NCI-H748 treated with DMSO at 0.1 percent for 48 hours (cell line): ENCODE measurements at regions not wholly inside any gene's neighbourhood (a gene's known extent, or its start where the extent isn't known, plus 50 kb on each side); places are given as distances from the start of the nearest gene placed in this dataset.
"Not testable (repeated sequence)": the region's sequence is repeated elsewhere in the genome, so short reads cannot be mapped to it uniquely, and the experiment has no call there.

Source experiments
- DNase-seq: peaks from one replicate; lab custom pipeline; 2025; lab: John Stamatoyannopoulos, UW

- no peak for DNase-seq
Observed at GRCh38 chr14:71745072-71745471, 187.2 kb upstream of the RGS6 start.

GRCh38 chr14:71748196-71748595 is 184.0 kb upstream of the RGS6 start:
- no peak for DNase-seq

GRCh38 chr14:71749613-71750238 is 182.5 kb upstream of the RGS6 start:
- DNase-seq = no peak

DNA sequence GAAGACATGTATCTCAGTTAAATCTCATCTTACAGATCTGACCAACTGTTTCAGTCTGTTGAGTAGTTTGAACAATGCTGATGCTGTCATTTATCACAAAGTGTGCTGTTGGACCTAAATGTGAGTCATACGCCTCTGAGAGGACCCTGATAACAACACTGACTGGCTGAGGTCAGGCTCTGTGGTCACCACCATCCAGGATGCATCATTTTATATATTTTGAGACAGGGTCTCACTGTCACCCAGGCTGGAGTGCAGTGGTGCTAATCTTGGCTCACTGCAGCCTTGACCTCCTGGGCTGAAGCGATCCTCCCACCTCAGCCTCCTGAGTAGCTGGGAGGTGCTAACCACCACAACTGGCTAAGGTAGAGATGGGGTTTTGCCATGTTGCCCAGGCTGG is 181.0 kb upstream of the RGS6 start:
- DNase-seq = no peak

DNA sequence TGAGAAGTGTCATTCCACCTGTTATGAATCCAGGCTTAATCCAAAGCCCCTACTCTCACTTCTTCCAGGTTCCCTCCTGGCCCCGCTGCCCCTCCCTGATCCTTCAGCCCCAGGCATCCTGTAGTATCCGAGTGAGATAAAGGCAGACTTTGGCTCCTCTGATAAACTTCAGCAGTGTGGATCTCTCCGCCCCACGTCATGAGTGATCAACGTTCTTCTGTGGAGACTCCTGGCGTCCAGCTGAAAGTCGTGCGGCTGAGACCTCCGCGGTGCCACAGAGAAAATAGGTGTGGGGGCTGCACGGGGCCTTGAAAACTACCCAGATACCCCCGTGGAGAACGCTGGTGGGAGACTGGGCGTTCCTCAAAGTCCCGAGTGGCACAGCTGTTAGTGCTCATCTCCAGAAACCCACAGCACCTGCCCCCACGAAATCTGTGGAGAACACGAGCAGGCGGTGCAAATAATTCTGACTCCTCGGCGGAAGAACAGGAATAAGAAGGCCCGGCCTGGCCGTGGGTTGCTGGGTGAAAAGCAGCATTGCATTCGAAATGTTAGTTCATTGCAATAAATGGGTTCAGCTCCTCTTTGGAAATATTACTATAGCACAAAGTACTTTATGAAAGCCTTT is 180.0 kb upstream of the RGS6 start:
- DNase-seq = no peak

- peak; percentile 61 for DNase-seq
Observed at GRCh38 chr14:71753126-71753830, 179.0 kb upstream of the RGS6 start.

- DNase-seq = no peak
Observed at GRCh38 chr14:71753976-71754375, 178.3 kb upstream of the RGS6 start.

DNA sequence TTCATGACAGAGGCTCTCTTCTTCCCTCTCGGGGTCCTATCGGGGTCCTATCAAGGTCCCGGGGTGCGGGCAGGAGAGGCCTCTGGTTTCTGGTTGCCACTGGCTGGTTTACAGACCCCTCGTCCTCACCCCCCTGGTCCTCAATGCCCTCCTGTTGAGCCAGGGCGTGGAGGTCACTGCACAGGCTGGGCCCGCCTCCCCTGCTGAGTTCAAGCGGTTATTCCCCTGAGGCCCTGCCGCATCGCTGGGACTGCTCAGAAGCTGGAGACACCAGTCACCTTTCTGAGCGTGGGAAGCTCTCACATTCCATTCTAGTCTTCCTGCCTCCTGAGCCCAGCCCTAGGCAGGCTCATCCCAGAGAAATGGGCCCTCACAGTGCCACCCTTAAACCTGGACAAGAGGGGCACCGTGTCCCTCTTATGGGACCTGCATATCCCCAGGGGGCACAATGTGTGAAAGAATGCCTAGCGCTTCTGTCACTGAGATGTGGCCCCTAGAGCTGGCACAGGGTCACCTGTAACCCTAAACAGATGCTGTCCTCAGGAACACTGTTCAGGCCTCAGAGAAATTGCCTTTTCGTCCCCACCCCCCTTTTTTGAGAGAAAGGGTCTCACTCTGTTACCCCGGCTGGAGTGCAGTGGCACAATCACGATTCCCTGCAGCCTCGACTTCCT is 177.7 kb upstream of the RGS6 start:
- DNase-seq = no peak

DNA sequence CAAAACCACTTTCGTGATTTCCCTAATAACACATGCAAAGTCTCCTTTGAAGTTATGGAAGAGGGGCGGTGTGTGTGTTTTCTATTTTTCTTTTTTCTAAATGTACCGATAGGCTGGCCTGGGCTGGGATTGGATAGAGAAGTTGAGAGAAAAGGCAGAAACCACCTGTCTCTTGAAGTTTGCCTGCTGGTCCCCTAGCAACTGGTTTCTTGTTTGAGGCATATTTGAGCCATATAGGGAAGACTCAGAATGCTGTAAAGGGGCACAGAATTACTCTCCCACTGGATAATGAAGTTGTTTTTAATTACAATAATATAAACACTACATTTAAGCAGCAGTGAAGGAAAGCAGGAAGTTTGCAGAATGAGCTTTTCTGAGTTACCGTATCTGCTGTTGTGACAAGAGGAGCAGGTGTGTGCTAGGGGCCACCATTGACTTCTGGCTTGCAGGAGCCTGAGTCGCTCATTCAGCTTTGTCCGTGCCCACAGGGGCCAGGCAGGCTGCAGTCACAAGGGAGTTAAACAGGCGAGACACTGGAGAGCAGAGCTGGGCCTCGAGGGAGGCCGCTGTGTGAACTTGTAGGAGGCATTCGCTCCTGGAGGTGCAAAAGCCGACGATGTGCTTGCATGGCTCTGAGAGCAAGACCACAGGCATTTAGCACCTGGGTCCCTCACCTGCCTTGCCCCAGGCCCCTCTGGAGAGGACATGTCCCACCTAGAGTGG is 173.8 kb upstream of the RGS6 start:
- no peak for DNase-seq

DNA sequence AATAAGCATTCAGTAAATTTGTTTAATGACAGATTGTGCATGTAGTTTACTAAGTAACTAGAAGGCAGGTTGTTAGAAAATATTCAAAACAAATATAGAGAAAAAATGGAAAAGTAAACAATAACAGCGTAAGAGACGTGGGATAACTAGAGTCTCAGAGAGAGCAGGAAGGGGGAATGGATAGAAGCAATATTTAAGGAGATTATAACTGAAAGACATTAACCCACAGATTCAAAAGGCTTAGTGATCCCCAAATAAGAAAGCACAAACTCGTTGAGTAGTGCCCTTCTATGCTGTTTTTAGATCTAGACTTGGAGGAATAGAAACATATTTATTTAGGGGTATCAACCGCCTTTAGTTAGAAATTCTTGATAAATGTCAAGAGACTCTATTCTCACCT is 169.7 kb upstream of the RGS6 start:
- no peak for DNase-seq

GRCh38 chr14:71764701-71765382 is 167.4 kb upstream of the RGS6 start:
- no peak for DNase-seq

DNA sequence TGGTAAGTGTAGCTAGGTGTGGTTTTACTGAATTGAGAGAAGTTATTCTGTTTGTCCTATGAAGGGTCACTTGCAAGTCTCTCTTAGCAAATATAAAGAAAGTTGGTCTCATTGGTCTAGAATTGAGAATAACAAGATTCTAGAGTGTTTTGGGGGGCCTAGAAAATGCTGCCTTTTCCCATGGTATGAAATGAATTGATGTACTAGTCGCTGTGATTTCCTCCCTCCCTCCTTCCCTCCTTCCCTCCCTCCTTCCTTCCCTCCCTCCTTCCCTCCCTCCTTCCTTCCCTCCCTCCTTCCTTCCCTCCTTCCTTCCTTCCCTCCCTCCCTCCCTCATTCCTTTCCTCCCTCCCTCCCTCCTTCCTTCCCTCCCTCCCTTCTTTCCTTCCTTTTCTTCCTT is 166.7 kb upstream of the RGS6 start:
- DNase-seq = no peak

DNA sequence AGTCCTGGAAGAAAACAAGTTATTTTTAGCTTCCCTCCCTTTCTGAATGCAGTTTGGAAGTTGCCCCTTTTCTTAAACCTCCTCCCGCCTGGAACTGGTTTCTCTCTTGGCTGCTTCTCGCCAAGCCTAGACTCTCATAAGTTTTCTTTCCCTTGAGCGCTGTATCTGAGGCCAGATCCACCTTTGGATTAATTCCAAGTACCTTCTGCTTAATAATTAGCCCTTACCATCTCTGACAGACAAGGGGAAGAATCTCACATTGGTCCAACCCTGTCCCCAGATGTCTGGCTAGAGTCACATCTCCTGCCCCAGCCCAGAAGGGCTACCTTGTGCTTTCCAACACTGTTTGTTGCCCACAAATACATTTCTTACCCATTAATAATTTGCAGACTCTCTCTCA is 161.8 kb upstream of the RGS6 start:
- no peak for DNase-seq

GRCh38 chr14:71771421-71771820 is 160.8 kb upstream of the RGS6 start:
- DNase-seq = not testable (repeated sequence)

- not testable (repeated sequence) for DNase-seq
Observed at GRCh38 chr14:71771996-71772395, 160.2 kb upstream of the RGS6 start.

- no peak for DNase-seq
Observed at GRCh38 chr14:71773898-71774481, 158.2 kb upstream of the RGS6 start.

DNA sequence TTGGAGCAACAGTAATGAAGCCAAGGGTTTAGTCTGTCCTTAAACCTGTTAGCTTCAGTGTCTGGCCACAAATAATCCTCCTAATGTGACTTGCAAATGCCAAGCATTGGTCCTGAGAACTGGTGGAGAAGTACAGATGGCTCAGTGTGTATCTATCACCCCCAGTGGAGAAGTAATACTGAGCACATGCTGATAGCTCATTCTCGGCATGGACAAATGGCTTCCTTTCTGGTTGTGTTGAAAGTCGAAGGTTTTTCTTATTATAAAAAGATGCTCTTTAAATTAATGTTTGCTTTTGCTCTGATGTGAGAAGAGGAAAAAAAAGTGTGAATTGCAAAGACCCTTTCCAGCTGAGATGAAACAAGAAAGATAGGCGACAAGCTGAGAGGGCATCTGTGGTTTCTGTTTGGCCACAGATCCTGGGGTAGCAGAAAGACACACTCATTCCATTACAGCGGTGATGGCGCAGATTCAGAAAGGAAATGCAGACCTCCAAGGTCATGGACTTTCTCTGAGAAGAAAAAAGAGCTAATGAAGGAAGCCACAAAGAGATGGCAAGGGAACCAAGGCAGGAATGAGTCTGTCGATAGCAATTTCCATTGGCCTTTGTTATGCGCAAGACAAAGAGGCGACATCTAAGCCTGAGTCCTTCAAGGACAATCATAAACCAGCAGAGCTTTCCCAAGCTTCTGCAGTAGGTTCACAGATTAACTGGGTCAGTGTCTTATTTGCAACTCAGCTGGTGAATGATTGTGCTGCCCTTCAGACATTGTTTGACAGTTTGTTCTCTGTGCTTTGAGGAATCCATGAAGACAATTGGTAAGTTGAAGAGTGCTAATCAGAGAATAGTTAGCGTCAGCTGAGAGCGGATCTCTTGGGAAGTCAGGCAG is 155.5 kb upstream of the RGS6 start:
- no peak for DNase-seq

GRCh38 chr14:71780075-71780474 is 152.2 kb upstream of the RGS6 start:
- DNase-seq = no peak

DNA sequence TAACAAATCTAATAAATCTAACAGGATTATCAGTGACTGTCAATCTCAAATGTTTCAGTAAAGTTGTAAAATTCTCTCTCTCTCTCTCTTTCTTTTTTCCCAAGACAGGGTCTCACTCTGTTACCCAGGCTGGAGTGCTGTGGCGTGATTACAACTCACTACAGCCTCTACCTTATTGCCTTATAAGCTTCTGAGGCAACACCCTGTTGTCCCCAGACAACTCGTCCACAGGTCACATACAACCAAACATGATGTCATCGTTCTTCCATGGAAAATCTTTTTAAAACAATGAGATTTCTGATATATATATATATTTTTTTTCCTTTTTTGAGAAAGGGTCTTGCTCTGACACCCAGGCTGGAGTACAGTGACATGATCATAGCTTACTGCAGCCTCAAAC is 151.4 kb upstream of the RGS6 start:
- DNase-seq = no peak

GRCh38 chr14:71783088-71783487 is 149.1 kb upstream of the RGS6 start:
- DNase-seq = no peak
